Gastroesophageal sphincter (tissue), 4 donors: ENCODE measurements at regions not wholly inside any gene's neighbourhood (a gene's known extent, or its start where the extent isn't known, plus 50 kb on each side); places are given as distances from the start of the nearest gene placed in this dataset.

Experiments
- ATAC-seq: fragments of 150-250 bp; one replicate; pipeline ENCODE4 v1.9.1; 2016; ENCODE audit warnings: mild to moderate bottlenecking, moderate library complexity
- H3K27ac ChIP-seq, 4 donors: fragments of 200-600 bp; sonication (generic) in 3 of 4; 1 replicate in 3 of 4; 2 replicates in 1 of 4; pipeline ENCODE4 v1.5.1; 2016 to 2019
- H3K27me3 ChIP-seq: fragments of 200-600 bp; sonication (generic); one replicate; pipeline ENCODE4 v1.5.1; 2019
- H3K36me3 ChIP-seq, 2 donors: fragments of 200-600 bp; sonication (generic); one replicate each; pipeline ENCODE4 v1.5.1; 2019; ENCODE audit warnings: control low read depth in 1 of 2
- H3K4me1 ChIP-seq, 3 donors: fragments of 200-600 bp; sonication (generic); 1 replicate in 2 of 3; 2 replicates in 1 of 3; pipeline ENCODE4 v1.5.1; 2016 to 2019; ENCODE audit warnings: control low read depth in 2 of 3
- H3K4me3 ChIP-seq, 2 donors: fragments of 200-600 bp; sonication (generic); one replicate each; pipeline ENCODE4 v1.5.1; 2019; ENCODE audit warnings: mild to moderate bottlenecking in 1 of 2, moderate library complexity in 1 of 2
- H3K9me3 ChIP-seq, 3 donors: fragments of 200-600 bp; sonication (generic); one replicate each; pipeline ENCODE4 v1.5.1; 2017 to 2019; ENCODE audit warnings: control low read depth in 2 of 3
- EP300 ChIP-seq: sonication (generic); formaldehyde crosslinking; IDR thresholded peaks from one replicate; pipeline ENCODE4 v1.6.1; 2017; ENCODE audit warnings: antibody characterized with exemption, mild to moderate bottlenecking
- POLR2A ChIP-seq, 2 donors: fragments of 450-650 bp; IDR thresholded peaks; one replicate each; pipeline ENCODE4 v1.6.1; 2017; ENCODE audit warnings: antibody characterized with exemption in 2 of 2, mild to moderate bottlenecking in 2 of 2, moderate library complexity in 1 of 2
- POLR2AphosphoS5 ChIP-seq: sonication (generic); formaldehyde crosslinking; IDR thresholded peaks from one replicate; pipeline ENCODE4 v1.6.1; 2017; ENCODE audit warnings: antibody characterized with exemption
- WGBS, 2 donors: methylation state at CpG; one replicate each; pipeline ENCODE4 v1.1.5; 2018; ENCODE audit warnings: low coverage in 1 of 2; 5-methylcytosine and 5-hydroxymethylcytosine counted together
- TF ChIP-seq, protein P1 (sequence below), 4 experiments: fragments of 200-600 bp in 2 of 4; fragments of 450-650 bp in 2 of 4; sonication (generic) in 1 of 4; IDR thresholded peaks; one replicate each; pipeline ENCODE4 v1.5.1; 2017 to 2019; ENCODE audit warnings: antibody characterized with exemption in 4 of 4, mild to moderate bottlenecking in 2 of 4, moderate library complexity in 2 of 4

DNA sequence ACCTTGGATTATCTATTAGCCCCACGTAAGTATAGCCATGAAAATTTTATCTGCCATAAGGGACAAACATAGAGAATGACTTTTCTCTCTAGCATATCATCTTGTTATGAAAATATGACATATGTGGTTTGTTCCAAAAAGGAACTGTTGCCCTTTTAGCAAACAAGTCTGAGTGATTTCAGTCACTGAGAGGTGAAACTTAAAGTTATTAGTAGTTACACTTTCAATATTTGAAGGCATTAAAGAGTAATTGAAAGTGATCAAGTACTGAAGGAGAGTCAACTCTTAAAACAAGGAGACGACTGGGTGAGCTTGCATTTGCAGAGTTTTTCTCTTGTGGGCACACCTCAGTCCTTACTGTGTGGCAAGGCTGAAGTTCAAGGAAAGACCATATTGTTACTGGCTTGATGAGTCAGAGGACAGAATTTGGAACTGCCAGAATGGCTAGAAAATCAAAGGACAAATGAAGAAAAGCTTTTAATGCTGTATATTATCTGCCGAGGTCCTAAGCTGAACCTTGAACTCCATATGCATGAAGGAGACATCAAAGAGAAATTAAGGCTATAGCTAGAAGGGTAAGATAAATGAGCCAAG lies 205.1 kb upstream of the EMCN start:
- Histone ChIP-seq H3K4me3 (no peak overlapping the region), H3K27me3 (no peaks in the 10 kb centered on the region), H3K9me3 (peaks cover 0 to 6% (median 0%) of the 10 kb centered on the region in 3 donors), H3K4me1 (peaks cover 0 to 23% (median 2%) of the 10 kb centered on the region in 3 donors), H3K36me3 (no peaks in the 10 kb centered on the region), H3K27ac (peak overlapping the region in 2 of 4 donors; percentile 61 to 62)
- TF ChIP-seq POLR2AphosphoS5 (no peak), POLR2A (IDR thresholded peaks at IDR 0.05) (no peak), EP300 (no peak)
- TF ChIP-seq, protein P1, sequence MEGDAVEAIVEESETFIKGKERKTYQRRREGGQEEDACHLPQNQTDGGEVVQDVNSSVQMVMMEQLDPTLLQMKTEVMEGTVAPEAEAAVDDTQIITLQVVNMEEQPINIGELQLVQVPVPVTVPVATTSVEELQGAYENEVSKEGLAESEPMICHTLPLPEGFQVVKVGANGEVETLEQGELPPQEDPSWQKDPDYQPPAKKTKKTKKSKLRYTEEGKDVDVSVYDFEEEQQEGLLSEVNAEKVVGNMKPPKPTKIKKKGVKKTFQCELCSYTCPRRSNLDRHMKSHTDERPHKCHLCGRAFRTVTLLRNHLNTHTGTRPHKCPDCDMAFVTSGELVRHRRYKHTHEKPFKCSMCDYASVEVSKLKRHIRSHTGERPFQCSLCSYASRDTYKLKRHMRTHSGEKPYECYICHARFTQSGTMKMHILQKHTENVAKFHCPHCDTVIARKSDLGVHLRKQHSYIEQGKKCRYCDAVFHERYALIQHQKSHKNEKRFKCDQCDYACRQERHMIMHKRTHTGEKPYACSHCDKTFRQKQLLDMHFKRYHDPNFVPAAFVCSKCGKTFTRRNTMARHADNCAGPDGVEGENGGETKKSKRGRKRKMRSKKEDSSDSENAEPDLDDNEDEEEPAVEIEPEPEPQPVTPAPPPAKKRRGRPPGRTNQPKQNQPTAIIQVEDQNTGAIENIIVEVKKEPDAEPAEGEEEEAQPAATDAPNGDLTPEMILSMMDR (IDR thresholded peaks at IDR 0.05), result no peak
- WGBS, 2 donors, result 72 to 76% methylated on average over 3 of the region's 3 CpGs
- no peak for ATAC-seq

DNA sequence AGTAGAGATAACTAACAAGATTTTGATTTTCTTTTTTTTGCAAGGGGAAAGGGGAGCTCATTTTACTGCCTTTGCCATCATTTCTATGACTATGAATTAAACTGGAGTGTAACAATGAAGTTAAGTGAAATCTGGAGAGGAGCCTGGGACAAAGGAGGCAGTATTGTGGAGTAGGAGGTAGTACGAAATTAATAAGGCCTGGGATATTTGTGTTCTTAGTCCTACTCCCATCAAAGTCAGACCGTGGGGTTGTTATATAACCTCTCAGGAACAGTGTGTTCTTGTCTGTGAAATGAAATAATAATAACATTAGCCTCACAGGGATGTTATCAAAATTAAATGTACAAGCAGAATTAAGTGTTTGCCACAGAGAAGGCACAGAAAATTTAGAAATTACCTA lies 204.3 kb upstream of the EMCN start:
- peak; percentile 74 for ATAC-seq
- H3K27me3 ChIP-seq, result no peaks in the 10 kb centered on the region
- H3K4me1 ChIP-seq, result peaks cover 0 to 23% (median 2%) of the 10 kb centered on the region in 3 donors
- H3K36me3 ChIP-seq, result no peaks in the 10 kb centered on the region
- peaks cover 0 to 6% (median 0%) of the 10 kb centered on the region in 3 donors for H3K9me3 ChIP-seq
- peak; percentile 40 for TF ChIP-seq POLR2AphosphoS5
- TF ChIP-seq, protein P1 (IDR thresholded peaks at IDR 0.05), result no peak
- peak overlapping the region in 2 of 4 donors; percentile 61 to 62 for H3K27ac ChIP-seq
- no peak overlapping the region for H3K4me3 ChIP-seq
- WGBS, 2 donors, result 8 to 25% methylated on average over 2 of the region's 2 CpGs

DNA sequence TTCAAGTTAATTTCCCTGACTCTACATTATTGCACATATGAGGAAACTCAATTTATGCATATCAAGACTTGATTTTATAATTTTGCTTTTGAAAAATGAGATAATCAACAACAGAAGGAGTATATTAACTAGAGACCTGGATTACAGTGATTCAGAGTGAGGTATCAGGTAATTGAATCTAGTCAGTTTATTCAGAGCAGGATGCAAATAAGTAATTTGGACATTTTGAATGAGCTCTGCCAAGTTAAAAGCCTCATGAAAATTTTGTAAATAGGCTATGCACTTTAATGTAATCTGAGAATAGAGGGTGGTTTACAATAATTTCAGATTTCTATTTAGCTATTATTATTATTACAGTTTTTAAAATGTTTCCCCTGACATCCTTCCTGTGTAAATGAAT lies 203.7 kb upstream of the EMCN start:
- H3K27ac ChIP-seq, result peak overlapping the region in 2 of 4 donors; percentile 29 to 62
- no peak for ATAC-seq

GRCh38 chr4:100721077-100721476 lies 203.3 kb upstream of the EMCN start:
- ATAC-seq, result no peak
- peak overlapping the region in 1 of 4 donors; percentile 62 for H3K27ac ChIP-seq

More for the DNA sequence above, 203.7 kb upstream of the EMCN start:
- Histone ChIP-seq H3K4me3 (no peak overlapping the region), H3K36me3 (no peaks in the 10 kb centered on the region), H3K27me3 (no peaks in the 10 kb centered on the region), H3K4me1 (peaks cover 0 to 23% (median 2%) of the 10 kb centered on the region in 3 donors), H3K9me3 (peaks cover 0 to 6% (median 0%) of the 10 kb centered on the region in 3 donors)
- no peak for TF ChIP-seq POLR2AphosphoS5
- no peak for TF ChIP-seq POLR2A (IDR thresholded peaks at IDR 0.05)
- TF ChIP-seq, protein P1 (IDR thresholded peaks at IDR 0.05), result no peak

GRCh38 chr4:100716416-100716815 lies 198.6 kb upstream of the EMCN start:
- no peak for ATAC-seq
- Histone ChIP-seq H3K9me3 (no peaks in the 10 kb centered on the region), H3K4me1 (peaks cover 0 to 7% (median 0%) of the 10 kb centered on the region in 3 donors), H3K4me3 (no peak overlapping the region), H3K27me3 (no peaks in the 10 kb centered on the region), H3K27ac (no peak overlapping the region), H3K36me3 (no peaks in the 10 kb centered on the region)
- no peak for TF ChIP-seq POLR2A (IDR thresholded peaks at IDR 0.05)
- no peak for TF ChIP-seq EP300
- TF ChIP-seq, protein P1 (IDR thresholded peaks at IDR 0.05), result no peak
- no peak for TF ChIP-seq POLR2AphosphoS5
- WGBS, 2 donors, result 78 to 88% methylated on average over 5 of the region's 5 CpGs

More at GRCh38 chr4:100721077-100721476, 203.3 kb upstream of the EMCN start:
- H3K36me3 ChIP-seq, result no peaks in the 10 kb centered on the region
- no peaks in the 10 kb centered on the region for H3K27me3 ChIP-seq
- no peak for TF ChIP-seq POLR2AphosphoS5
- TF ChIP-seq POLR2A (IDR thresholded peaks at IDR 0.05), result no peak
- no peak for TF ChIP-seq EP300
- TF ChIP-seq, protein P1 (IDR thresholded peaks at IDR 0.05), result no peak
- whole genome bisulfite sequencing, 2 donors, result 17 to 75% methylated on average over 1 to 2 of the region's 2 CpGs
- H3K4me1 ChIP-seq, result peaks cover 0 to 23% (median 2%) of the 10 kb centered on the region in 3 donors
- peaks cover 0 to 6% (median 0%) of the 10 kb centered on the region in 3 donors for H3K9me3 ChIP-seq
- no peak overlapping the region for H3K4me3 ChIP-seq
